NCI-H1417 treated with DMSO at 0.1 percent for 48 hours (cell line): ENCODE measurements at regions not wholly inside any gene's neighbourhood (a gene's known extent, or its start where the extent isn't known, plus 50 kb on each side); places are given as distances from the start of the nearest gene placed in this dataset.
"Not testable (repeated sequence)": the region's sequence is repeated elsewhere in the genome, so short reads cannot be mapped to it uniquely, and the experiment has no call there.

Experiments
- DNase-seq: peaks from one replicate; lab custom pipeline; 2025; lab: John Stamatoyannopoulos, UW

DNA sequence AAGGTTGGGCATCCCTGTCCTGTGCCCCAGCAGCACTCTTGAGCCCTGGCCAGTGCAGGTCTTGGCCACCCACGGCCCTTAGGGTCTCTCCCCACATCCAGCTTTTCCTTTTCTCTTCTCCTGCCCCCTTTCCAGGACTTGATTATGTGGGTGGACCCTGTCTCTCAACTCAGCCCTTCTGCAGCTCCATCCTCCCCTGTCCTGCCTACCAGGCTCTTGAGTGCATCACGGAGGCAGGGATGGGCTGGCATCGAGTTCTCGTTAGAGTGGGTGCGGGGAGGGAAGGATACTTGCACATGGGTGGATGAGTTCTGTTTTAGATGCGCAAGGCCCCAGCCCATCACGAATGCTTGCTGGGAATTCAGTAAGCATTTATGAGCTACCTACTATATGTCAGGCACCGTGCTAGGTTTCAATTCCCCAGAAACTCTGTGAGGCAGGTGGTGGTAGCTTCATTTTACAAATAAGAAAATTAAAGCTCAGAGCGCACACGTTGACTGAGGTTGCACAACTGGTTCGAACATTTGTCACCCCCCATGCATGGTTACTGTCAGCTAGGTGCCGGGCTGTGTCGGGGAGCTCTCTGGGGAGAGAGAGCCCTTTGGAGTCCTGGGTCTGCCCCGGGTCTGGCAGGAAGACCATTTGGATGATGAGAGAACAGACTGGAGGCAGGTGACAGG lies 144.6 kb upstream of the PITX1 start:
- no peak for DNase-seq

DNA sequence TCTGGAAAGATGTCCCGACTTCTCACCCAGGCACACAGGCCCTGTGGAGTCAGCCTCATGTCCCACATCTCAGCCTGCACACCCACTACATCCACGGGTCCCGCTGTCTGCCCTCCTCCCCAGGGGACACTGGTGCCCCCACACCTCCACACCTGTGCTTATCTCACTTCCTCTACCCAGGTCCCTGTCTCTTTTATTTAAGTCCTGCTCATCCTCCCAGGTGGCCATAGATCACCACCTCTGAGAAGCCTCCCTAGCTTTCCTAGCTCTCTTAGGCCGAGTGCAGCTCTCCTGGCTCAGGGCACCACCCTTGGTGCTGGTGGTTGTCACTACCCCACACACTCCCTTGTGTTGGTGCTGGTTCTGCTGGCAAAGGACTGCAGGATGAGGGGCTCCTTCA lies 143.6 kb upstream of the PITX1 start:
- no peak for DNase-seq

DNA sequence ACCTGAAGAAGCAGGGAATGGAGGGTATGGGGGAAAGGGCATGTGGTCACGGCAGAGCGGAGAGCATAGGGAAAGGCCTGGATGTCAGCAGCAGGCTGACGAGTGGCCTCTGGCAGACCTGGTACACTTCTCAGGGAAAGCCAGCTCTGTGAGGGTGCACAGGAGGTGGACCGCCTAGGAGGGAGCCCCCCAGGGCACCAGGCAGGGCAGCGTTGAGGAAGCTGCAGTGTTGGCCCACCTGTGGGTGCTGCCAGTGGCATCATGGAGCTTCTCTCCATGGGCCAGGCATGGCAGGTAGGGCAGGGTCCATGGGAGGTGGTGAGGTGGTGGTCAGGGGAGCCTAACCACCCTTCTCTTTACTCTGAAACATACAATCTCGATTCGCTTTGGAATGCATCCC lies 143.0 kb upstream of the PITX1 start:
- DNase-seq = no peak

DNA sequence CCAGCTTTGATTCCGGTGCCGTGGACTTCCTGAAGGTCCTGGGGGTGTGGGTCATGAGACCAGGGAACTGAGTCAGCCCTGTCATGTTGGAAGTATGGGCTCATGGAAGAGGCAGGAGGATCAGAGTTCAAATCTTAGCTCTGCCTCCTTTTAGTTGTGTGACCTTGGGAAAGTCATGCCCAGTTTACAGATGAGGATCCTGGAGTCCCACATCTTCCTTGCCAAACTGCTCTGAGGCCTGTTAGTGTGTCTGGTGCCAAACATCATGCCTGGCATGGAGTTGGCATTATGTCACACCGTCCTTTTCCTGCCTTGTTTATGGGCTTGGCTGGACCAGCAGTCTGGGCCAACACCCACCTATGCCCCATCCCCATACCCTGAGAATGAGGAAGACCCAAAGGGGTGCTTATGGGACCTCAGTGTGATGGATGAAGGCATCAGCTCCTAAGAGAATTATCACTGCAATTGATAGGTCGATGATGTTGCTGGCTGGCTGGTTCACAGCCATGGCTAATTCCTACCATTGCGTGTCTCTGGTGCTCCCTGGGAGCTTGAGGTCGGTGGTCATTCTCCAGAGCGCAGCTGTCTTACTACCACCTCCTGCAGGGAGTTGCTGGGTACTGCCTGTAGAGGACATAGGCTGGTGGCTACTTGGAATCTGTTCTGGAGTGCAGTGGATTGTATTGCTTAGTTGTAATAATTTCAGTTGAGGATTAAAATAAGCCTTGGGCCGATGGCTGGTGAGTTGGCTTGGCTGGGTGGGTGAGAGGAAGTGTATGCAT lies 140.5 kb upstream of the PITX1 start:
- DNase-seq = no peak

DNA sequence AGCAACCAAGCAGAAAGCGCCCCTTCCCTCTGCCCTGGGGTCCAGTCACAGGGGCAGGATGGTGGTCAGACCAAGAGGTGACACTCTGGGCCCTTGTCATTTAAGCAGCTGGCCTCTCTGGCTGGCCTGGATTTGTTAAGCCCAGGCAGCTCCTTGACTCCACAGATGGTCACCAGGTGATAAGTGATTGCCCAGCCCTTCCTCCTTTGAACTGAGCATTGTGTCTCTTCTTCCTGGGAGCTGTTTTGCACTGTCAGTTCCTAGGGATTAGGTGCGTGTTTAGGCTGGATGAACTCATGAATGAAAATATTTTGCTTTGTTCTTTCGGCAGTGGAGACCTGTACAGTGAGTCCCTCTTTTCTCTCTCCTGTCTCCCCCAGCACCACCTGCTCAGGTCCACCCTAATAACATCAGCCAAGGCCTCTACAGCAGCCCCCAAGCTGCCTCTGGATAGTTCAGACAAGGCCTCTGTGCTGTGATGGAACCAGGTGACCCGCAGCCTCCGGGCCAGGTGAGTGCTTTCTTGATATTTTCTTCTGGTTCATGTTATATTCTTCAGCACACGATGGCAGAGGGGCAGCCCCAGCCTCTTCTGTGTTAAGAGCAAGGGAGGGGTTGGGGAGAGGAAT lies 139.7 kb upstream of the PITX1 start:
- no peak for DNase-seq

DNA sequence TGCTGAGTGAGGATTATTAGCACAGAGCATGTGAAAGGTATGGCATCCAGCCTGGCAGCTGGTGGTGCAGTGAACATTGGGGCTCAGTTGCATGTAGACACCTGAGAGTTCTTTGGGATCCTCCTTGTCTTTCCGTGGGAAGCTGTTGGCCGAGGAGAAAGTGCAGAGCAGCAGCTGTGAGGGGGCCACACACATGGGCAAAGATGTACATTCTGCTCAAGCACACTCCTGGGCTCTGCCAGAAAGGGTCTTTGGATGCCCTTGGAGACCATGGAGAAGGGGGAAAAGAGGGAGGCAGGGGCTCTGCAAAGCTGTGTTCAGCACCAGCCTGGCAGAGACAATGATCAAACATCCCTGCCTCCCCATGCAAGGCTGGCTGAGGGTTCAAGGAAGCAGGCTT lies 138.7 kb upstream of the PITX1 start:
- DNase-seq = no peak

DNA sequence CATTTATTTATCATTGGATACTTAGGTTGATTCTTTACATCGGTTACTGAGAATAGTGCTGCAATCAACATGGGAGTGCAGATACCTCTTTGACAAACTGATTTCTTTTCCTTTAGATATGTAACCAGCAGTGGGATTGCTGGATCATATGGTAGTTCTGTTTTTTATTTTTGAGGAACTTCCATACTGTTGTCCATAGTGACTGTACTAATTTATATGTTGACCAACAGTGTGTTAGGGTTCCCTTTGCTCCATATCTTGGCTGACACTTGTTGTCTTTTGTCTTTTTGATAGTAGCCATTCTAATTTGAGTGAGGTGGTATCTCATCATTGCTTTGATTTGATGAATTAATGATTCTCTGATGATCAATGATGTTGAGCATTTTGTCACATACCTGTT lies 137.3 kb upstream of the PITX1 start:
- DNase-seq = no peak

DNA sequence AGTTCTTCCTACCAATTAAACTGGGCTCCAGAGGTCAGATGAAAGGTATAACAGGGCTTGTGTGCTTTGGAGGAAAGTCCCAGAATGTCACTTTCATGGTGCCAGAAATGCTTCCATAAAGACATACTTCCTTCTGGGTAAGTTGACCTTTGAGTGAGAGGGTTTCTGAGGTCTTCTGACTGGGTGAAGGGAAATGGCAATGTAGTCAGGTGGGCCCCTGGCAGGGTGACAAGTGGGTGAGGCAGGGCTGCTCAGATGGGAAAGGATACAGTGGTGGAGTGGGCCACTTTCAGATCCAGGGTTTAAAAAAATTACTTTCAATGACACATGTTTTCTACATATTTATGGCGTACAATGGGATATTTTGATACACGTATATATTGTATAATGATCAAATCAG lies 136.5 kb upstream of the PITX1 start:
- DNase-seq = no peak

DNA sequence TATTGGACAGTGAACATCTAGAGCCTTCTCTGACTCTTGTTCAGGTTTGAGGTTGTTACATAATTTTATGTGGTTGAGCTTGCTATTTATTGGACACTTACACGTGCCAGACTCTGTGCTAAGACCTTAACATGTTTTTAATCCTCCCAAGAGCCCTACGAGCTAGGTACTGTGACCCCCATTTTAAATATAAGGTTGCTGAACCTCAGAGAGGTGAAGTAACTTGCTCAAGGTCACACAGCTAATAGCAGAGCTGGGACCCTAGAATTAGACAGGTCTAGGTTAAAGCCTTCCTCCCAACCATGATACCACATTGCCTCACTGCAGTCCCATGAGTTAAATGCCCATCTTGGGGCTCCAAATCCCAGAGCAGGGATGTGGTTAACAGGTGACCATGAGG lies 135.7 kb upstream of the PITX1 start:
- no peak for DNase-seq

DNA sequence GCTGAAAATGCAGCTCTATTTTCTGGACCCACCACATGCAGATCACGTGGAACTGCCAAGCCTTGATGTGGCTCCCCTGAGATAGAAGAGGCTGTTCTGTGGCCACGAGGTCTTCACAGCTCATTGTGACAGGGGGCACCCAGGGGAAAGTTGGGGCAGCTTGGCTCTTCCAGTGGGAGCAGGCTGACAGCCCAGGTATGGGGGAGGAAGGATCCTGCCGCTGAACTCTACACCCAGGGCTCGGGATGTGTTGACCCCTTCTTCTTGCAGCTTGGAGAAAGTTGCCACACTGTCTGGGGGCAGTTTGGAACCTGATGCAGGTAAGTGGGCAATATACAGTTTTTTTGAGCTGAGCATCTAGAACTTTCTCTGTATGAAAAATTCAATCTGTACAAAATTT lies 133.6 kb upstream of the PITX1 start:
- no peak for DNase-seq

DNA sequence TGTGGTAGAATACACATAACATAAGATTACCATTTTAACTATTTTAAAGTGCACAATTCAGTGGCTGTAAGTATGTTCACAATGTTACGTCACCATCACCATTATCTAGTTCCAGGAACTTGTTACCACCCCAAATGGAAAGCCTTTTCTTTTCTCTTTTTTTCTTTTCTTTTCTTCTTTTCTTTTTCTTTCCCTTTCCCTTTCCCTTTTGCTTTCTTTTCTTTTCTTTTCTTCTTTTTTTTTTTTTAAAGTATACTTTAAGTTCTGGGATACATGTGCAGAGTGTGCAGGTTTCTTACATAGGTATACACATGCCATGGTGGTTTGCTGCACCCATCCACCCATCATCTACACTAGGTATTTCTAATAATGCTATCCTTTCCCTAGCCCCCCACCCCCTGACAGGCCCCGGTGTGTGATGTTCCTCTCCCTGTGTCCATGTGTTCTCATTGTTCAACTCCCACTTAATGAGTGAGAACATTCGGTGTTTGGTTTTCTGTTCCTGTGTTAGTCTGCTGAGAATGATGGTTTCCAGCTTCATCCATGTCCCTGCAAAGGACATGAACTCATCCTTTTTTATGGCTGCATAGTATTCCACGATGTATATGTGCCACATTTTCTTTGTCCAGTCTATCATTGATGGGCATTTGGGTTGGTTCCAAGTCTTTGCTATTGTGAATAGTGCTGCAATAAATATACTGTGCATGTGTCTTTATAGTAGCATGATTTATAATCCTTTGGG lies 131.0 kb upstream of the PITX1 start:
- not testable (repeated sequence) for DNase-seq

DNA sequence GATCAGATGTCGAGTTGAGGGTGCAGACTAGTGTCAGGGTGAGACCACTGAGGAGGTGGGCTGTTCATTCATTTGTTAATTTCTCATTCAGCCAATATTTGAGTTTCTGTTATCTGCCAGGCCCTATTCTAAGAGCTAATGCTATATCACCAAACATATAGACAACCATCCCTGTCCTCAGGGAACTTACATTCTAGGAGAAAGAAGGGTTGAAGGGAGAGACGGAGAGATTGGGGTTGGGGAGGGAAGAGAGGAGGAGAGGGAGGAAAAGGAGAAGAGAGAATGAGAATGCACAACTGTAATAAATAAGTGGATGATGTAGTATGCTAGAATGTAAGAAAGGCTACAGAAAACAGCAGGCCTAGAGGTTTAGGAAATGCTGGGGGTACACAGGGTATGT lies 129.9 kb upstream of the PITX1 start:
- no peak for DNase-seq

DNA sequence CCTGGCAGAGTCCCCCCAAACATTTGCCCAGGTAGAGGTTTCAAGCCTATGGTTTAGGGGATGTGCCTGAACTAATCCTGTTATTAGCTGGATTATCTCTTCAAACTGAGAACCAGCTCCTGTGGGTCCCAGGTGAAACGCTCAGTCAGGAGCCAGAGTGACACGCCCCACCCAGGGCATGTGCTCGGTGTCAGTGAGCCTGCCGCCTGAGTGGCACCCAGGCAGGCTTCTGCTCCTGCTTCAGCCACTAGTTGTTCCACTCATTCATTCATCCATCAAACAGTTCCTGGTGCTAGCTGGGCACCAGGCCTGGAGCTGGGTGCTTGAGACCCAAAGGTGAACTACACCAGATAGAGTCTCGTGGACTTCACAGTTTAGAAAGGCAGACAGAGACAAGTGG lies 129.4 kb upstream of the PITX1 start:
- DNase-seq = no peak

DNA sequence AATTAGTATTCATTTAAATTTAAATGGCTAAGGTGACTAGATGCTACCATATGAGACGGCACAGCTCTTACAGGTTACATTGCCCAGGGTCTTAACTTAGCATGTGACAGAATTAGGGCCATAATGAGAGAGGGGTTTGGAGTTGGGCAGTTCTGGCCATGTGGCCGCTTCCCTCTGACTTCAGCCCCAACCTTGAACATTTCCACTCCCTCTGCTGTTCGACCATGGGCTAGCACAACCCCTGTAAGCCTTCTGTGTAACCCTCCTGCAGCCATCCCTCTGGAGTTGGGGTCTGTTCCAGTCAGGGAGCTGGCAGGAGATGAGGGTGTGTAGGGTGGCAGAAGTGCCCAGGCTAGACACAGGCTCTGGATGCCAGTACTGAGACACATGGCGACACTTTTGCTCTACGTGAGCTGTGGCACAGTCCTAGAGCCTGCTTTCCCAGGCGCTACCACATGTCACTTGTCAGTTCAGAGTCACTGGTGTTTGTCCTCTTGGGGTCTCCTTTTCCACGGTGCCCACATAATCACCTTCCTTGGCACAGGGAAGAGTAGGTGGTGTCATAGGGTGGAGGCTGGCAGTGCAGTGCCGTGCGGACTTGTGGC lies 128.7 kb upstream of the PITX1 start:
- DNase-seq = no peak

DNA sequence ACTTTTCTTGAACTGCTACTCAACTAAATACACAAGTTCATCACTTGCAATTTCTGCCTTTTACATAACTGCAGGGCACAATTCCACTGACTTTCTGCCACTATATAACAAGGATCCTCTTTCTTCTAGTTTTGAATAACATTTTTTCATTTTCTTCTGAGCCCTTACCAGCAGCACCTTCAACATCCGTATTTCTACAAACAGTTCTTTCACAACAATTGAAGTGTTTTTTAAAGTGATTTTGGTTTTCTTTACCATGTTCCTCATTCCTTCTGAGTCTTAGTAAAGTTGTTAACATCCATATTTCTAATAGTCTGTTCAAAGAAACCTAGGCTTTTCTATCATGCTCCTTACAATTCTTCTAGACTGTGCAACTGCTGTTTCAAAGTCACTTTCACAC lies 127.2 kb upstream of the PITX1 start:
- DNase-seq = no peak

DNA sequence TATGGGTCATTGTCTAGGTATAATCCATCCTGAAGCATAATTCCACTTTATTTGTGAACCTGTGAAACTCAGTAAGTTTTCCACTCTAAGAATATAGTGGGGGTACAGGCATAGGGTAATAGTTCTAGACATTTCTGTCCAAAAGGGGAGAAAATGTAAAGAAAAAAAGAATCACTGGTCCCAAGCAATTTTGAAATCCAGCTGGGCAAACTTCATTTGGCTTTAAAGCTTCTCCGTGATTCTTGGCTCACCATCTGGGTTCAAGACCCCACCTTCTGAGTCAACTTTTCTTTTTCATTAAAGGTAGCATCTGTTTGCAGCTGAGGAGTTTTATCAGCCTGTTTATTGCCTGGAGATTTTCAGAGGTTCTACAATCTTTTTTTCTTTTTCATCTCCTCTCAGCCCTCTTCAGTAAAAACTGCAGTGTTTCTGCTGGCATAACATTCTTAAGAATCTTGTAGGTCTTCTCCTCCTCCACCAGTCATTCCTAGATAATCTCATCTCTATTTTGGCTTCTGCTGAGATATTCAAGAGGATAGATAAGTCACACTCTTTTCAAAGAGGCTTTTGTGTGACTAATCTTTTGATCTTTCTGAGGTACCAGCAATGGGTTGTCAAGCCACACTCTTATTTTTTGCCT lies 126.1 kb upstream of the PITX1 start:
- no peak for DNase-seq

DNA sequence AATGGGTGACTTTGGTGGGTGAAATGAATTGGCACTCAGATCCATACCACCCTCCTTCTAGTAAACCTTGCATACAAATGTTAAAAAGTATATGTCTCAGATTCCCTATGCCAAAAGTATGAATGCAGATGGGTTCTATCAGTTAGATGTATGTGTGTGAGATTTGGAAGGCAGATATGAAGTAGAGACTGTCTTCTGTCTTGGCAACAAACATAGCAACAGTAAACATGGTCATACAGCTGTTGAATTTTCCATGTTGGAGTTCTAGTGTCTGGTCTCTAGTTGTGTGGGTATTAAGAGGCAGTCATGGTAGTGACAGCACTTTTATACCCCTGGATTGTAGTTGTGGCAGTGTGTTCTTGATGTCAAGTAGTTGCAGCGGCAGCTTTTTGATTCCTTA lies 125.6 kb upstream of the PITX1 start:
- DNase-seq = no peak

DNA sequence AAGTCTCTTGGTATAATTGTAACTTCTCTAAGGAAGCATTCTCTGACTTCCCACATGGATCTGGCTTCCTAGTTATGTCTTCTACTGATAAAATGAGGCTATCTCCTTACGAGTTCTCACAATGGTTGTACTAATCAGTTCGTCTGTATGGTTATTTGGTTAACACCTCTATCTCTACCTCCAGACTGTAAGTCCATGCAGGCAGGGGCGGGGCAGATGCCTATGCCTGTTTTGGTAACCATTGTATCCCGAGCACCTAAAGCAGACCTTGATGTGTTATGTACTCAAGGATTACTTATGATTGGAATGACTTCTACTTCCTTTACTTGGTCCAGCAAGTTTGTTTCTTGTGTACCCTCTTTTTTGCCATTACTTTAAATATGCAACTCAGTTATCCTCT lies 125.0 kb upstream of the PITX1 start:
- no peak for DNase-seq

DNA sequence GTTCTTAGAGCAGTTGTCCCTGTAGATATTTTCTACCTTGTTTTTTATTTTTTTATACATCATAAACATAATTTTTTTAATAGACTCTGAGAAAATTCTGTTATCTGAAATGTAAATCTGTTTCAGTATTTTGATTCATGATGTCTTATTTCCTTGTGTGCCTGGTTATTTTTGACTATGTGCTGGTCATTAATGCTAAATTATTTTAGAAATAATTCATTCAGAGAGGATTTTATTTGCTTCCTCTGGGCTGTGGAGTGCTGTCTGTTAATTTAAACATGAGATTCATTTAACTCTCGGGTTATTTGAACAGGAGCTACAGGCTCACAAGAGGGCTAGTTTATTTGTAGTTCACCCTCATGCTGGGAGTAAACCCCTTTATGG lies 124.3 kb upstream of the PITX1 start:
- no peak for DNase-seq

DNA sequence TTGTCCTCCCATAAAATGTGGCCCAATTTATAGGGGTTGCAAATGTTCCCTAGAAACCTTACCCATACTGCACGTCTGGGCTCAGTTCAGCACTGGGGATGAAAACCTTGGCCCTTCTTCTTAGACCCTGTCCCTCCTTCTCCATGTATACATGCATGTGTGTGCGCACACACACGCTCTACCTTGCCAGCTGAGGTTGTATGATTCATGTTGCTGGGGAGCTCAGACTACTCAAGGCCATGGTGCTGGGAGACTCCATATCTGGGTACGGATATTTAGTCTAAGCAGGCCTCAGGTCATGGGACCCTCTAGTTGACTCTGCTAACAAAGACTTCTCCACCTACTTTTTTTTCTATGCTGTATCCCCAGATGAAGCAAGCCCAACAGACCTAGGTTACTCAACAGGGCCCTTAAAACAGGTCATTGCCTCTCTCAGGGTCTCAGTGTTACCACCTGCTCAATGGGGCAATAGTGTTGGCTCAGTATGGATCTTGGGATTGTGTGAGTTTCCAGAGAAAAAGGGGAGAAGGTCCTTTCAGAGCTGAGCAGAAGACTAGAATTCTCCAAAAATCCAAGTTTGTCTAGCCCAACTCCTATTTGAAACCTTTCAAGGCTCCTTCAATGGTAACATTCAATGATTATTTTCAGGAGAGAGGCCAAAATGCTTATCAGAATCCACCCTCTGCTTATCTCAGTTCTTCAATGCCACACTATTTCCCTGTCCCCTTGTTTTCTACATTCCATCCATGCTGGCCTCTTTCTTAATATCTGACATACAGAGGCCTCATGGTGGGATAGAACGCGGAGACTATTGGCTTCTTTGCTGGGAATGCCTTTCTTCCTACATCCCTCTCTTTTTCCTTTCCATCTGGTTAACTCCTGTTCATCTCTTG lies 123.6 kb upstream of the PITX1 start:
- no peak for DNase-seq
